ENCODE measurements at regions not wholly inside any gene's neighbourhood (a gene's known extent, or its start where the extent isn't known, plus 50 kb on each side); places are given as distances from the start of the nearest gene placed in this dataset.

DNA sequence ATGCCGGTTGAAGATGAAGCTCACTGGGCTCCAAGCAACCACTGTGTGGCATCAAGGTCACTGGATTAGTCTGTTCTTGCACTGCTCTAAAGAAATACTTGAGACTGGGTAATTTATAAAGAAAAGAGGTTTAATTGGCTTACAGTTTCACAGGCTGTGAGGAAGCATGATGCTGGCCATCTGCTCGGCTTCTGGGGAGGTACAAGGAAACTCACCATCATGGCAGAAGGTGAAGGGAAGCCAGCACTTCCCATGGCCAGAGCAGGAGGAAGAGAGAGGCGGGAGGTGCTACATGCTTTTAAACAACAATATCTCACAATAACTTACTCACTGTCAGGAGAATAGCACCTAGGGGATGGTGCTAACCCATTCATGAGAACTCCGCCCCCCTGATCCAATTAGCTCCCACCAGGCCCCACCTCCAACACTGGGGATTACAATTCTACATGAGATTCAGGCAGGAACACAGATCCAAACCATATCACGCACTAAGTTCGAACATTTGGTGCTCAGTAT lies 109.7 kb upstream of the MGAT5 start:
- no peak for TF ChIP-seq JUND (IDR thresholded peaks at IDR 0.05; ENCODE audit: low read depth)
- in situ Hi-C loops (cut with HindIII; ENCODE audit: low pct_unique_long_range_greater_than_20kb, low sequenced_read_pairs), result no loop called here
- no peak for DNase-seq (ENCODE audit: low read depth in 1 of 2, low spot score in 1 of 2)

DNA sequence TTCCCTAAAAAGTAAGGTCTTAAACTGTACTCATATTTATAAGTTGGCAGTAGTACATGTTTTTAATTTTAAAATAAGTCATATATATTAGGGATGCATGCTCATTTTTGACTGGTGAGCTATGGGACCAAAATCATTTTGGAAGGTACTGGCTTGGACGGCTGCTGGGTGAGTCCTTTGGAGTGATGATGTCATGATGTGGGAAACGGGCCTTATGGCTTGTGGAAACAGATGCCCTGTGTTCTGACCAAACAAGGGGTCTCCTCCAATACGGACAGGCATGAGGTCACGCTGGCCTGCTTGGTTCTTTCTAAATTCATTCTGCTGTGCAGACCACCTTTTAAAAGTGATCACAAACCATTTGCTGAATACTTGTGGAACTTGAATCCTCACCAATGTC lies 109.2 kb upstream of the MGAT5 start:
- no peak for DNase-seq (ENCODE audit: low read depth in 1 of 2, low spot score in 1 of 2)
- in situ Hi-C loops (cut with HindIII; ENCODE audit: low pct_unique_long_range_greater_than_20kb, low sequenced_read_pairs), result no loop called here
- no peak for TF ChIP-seq JUND (IDR thresholded peaks at IDR 0.05; ENCODE audit: low read depth)

DNA sequence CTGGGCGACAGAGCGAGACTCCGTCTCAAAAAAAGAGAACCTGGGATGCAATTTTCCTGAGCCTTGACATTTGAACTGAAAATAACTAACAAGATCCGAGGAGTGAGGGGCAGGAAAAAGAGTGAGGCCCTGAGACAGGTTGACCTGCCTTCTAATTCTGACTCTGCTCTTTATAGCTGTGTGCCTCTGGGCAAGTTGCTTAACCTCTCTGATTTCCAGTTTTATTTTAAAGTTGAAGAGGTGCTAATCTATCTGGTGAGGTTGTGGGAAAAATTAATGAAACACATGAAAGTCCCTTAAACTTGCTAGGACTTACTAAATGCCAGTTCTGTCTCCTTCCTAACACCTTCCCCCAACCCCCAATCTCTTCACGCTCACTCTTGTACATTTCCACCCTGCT lies 108.4 kb upstream of the MGAT5 start:
- no peak for DNase-seq (ENCODE audit: low read depth in 1 of 2, low spot score in 1 of 2)
- in situ Hi-C loops (cut with HindIII; ENCODE audit: low pct_unique_long_range_greater_than_20kb, low sequenced_read_pairs), result no loop called here
- TF ChIP-seq JUND (IDR thresholded peaks at IDR 0.05; ENCODE audit: low read depth), result no peak

DNA sequence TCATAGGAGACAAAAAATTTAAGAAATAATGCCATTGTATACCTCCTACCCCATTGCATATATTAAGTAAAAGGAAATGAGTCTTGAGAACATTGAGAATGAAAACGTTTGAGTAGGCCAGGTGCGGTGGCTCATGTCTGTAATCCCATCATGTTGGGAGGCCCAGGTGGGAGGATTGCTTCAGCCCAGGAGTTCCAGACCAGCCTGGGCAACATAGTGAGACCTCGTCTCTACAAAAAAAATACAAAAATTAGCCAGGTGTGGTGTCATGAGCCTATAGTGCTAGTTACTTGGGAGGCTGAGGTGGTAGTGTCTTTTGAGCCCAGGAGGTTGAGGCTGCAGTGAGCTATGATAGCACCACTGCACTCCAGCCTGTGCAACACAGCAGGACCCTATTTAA lies 107.7 kb upstream of the MGAT5 start:
- DNase-seq (ENCODE audit: low read depth in 1 of 2, low spot score in 1 of 2), result no peak
- no peak for TF ChIP-seq JUND (IDR thresholded peaks at IDR 0.05; ENCODE audit: low read depth)
- in situ Hi-C loops (cut with HindIII; ENCODE audit: low pct_unique_long_range_greater_than_20kb, low sequenced_read_pairs), result no loop called here

DNA sequence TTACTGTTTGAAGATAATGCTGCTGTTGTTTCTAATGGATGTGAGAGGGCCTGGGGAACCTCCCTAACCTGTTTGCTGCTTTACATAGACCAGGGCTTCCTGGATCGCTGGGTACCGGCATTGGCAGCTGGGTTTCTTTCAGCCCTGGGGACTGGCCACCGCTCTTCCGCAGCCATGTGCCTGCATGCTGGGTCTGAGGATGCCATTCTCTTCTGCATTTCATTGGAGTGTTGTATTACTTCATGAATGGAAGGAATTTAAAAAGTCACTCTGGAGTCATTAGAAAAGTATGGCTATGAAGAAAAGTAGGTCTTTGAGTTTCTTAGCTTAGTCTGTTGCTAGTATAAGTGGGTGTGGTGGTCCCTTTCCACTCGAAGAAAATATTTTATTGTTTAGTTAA lies 107.3 kb upstream of the MGAT5 start:
- peak in 1 of 2 experiments; percentile 19 for DNase-seq (ENCODE audit: low read depth in 1 of 2, low spot score in 1 of 2)
- in situ Hi-C loops (cut with HindIII; ENCODE audit: low pct_unique_long_range_greater_than_20kb, low sequenced_read_pairs), result no loop called here
- TF ChIP-seq JUND (IDR thresholded peaks at IDR 0.05; ENCODE audit: low read depth), result no peak

DNA sequence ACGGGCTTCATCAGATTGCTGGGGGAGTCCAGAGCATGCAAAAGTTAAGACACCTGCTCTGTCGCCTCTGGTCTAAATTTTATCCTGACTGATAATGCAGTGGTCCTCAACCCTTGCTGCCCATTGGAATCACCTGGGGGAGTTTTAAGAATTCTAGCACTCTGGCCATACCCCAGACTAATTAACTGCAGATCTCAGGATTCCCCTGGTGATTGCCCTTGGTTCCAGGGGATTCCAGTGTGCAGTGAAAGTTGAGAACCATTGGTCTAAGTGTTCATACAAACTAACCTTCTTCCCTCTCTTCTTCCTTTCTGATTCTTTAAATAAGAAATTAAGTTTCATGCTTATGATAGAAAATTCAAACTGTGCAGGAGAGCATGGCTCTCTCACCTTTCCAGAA lies 105.7 kb upstream of the MGAT5 start:
- TF ChIP-seq JUND (IDR thresholded peaks at IDR 0.05; ENCODE audit: low read depth), result no peak
- no peak for DNase-seq (ENCODE audit: low read depth in 1 of 2, low spot score in 1 of 2)
- in situ Hi-C loops (cut with HindIII; ENCODE audit: low pct_unique_long_range_greater_than_20kb, low sequenced_read_pairs), result no loop called here

DNA sequence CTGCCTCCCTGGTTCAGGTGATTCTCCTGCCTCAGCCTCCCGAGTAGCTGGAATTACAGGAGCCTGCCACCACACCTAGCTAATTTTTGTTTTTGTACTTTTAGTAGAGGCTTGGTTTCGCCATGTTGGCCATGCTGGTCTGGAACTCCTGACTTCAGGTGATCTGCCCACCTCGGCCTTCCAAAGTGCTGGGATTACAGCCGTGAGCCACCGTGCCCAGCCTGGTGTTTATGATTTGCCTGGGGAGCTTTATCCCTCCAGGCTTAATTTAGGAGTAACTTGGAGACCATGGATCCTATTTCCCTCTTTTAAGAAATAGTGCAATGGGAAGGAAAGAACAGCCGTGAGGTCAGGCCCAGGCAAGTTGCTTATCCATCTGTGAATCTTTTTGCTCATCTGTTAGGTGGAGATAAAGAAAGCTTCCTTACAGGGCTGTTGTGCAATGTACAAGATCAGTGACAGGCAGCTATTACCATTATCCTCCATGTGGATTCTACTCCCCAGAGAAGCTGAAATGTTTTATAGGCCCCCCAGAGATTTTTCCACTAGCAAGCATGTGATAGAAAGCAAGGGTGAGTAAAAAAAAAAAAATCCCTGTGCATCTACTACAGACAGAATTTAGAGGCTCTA lies 104.9 kb upstream of the MGAT5 start:
- in situ Hi-C loops (cut with HindIII; ENCODE audit: low pct_unique_long_range_greater_than_20kb, low sequenced_read_pairs), result no loop called here
- DNase-seq (ENCODE audit: low read depth in 1 of 2, low spot score in 1 of 2), result no peak
- TF ChIP-seq JUND (IDR thresholded peaks at IDR 0.05; ENCODE audit: low read depth), result no peak

DNA sequence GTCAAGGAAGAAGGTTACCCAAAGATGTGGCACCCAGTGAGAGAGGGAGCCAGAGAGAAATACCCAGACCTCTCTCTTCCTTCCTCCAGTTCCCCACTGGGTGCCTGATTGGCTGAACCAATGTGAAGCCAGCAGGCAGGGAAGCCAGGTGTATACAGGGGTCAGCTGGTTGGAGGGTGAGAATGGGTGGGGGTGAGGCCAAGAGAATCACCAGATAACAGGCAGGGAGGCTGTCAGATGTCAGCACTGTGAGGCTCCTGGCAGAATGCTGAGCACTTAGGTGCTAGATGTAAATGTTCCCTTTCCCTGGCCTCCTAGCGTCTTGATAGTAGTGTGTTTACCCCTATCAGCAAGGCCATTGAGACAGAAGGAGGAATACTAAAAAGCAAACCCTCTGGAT lies 104.0 kb upstream of the MGAT5 start:
- no peak for TF ChIP-seq JUND (IDR thresholded peaks at IDR 0.05; ENCODE audit: low read depth)
- DNase-seq (ENCODE audit: low read depth in 1 of 2, low spot score in 1 of 2), result no peak
- in situ Hi-C loops (cut with HindIII; ENCODE audit: low pct_unique_long_range_greater_than_20kb, low sequenced_read_pairs), result no loop called here

DNA sequence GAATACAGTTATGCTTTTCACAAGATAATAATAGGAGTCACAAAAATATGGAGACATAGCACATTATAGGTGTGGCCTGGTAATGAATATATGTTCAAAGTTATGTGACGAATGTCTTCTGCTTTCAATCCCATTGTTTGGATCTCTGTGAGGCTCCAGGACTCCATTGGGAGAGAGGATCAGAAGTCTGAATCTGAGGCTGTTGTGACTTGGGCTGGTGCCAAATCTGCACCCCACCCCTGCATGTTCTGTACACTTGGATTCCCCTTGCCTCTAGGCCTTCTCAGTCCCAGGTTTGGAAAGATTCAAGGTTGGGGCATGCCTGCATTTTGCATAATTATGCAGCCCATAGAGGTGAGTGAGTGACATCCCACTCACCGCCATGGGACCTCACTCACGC lies 103.1 kb upstream of the MGAT5 start:
- TF ChIP-seq JUND (IDR thresholded peaks at IDR 0.05; ENCODE audit: low read depth), result no peak
- no peak for DNase-seq (ENCODE audit: low read depth in 1 of 2, low spot score in 1 of 2)
- in situ Hi-C loops (cut with HindIII; ENCODE audit: low pct_unique_long_range_greater_than_20kb, low sequenced_read_pairs), result no loop called here

DNA sequence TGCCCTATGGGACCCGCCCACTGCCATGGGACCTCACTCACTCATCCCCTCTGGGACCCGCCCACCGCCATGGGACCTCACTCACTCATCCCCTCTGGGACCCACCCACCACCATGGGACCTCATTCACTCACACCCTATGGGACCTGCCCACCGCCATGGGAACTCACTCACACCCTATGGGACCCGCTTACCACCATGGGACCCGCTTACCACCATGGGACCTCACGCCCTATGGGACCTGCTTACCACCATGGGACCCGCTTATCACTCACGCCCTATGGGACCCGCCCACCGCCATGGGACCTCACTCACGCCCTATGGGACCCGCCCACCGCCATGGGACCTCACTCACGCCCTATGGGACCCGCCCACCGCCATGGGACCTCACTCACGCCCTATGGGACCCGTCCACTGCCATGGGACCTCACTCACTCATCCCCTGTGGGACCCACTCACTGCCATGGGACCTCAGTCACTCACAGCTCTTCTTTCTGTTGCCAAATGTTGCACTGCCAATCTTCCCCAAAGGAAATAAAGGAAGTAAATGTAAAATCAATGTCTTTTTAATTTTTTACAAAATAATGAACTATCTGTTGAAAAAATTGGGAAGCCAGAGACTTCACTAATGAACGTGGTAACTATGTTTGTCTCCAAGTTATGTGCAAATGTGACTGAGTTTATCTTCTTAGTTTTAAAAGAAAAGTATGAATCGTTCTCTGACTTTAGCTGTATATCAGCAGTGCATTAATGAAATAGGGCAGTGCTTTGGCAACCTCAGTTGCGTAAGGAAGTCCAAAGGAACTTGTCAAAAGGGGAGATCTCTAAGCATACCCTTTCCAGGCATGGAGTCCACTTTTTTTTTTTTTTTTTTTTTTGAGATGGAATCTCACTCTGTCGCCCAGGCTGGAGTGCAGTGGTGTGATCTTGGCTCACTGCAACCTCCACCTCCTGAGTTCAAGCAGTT lies 101.5 kb upstream of the MGAT5 start:
- no peak for DNase-seq (ENCODE audit: low read depth in 1 of 2, low spot score in 1 of 2)
- in situ Hi-C loops (cut with HindIII; ENCODE audit: low pct_unique_long_range_greater_than_20kb, low sequenced_read_pairs), result no loop called here
- no peak for TF ChIP-seq JUND (IDR thresholded peaks at IDR 0.05; ENCODE audit: low read depth)

DNA sequence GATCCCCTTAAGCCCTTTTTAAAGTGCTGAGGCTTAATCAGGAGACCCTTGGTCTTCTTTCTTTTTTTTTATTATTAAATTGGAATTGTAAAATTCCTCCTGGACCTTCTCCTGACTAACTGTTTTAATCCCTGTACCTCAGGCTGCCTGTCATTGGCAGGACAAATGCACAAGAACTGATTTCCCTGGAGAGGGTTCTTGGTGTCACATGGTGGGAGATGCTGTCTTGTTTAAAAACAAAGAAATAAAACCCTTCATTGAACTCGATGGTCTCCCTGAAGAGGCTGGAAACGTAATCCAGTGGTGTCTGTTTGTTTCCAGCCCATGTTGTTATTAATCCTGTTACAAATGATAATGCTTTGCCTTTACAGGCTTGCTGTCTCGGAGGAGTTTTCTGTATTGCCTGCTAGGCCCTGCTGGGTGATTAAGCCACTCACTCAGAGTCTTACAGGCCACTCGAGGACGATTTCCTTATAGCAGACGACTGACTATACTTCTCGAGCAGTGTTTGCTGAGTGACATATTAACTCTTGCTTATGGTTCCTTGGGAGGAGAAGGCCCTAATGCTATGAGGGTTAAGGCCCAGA lies 100.5 kb upstream of the MGAT5 start:
- in situ Hi-C loops (cut with HindIII; ENCODE audit: low pct_unique_long_range_greater_than_20kb, low sequenced_read_pairs), result no loop called here
- TF ChIP-seq JUND (IDR thresholded peaks at IDR 0.05; ENCODE audit: low read depth), result no peak
- no peak for DNase-seq (ENCODE audit: low read depth in 1 of 2, low spot score in 1 of 2)

DNA sequence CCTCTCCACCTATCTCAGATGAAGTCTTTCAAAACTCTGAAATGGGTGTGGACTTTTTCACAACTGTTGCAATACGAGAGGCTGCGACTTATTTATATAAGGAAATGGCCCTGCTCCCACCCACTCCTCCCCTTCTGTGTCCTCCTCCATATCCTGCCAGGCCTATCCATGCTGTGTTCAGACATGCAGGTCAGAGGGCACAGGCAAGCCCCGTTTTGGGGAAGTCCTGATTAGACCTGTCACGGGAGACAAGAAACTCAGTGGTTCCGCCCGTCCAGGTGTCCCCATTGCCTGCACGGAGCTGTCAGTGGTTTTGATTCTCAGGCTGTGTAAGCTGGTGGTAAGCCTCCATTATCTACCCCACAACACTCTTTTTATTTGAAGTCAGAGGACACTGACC lies 99.6 kb upstream of the MGAT5 start:
- in situ Hi-C loops (cut with HindIII; ENCODE audit: low pct_unique_long_range_greater_than_20kb, low sequenced_read_pairs), result no loop called here
- DNase-seq (ENCODE audit: low read depth in 1 of 2, low spot score in 1 of 2), result no peak
- TF ChIP-seq JUND (IDR thresholded peaks at IDR 0.05; ENCODE audit: low read depth), result no peak

DNA sequence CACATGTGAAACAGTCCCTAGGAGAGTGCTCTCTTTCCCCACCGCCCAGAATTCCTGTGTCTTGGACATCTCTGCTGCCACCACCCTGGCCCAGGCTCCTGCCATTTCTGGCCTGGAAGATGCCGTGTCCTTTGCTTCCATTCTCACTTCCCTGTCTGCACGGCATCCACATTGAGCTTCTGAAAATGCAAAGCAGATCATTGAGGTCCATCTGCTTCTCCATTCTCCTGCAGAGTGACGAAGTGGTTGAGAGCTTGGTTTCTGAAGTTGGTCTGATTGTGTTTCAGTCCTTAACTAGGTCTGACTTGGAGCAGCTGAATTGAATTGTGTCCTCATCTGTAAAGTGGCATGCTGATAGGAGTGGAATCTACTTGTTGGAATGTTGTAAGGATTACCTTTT lies 98.7 kb upstream of the MGAT5 start:
- in situ Hi-C loops (cut with HindIII; ENCODE audit: low pct_unique_long_range_greater_than_20kb, low sequenced_read_pairs), result no loop called here
- DNase-seq (ENCODE audit: low read depth in 1 of 2, low spot score in 1 of 2), result no peak
- TF ChIP-seq JUND (IDR thresholded peaks at IDR 0.05; ENCODE audit: low read depth), result no peak

All from T47D (cell line).